Hematopoietic multipotent progenitor cell treated with erythropoietin and hydrocortisone succinate and interleukin-3 and kit ligand, for 15 days (in vitro differentiated cells): ENCODE measurements at regions not wholly inside any gene's neighbourhood (a gene's known extent, or its start where the extent isn't known, plus 50 kb on each side); places are given as distances from the start of the nearest gene placed in this dataset.

Experiments used
- DNase-seq: peaks from one replicate; pipeline ENCODE4 v3.0.0-alpha.2; 2015; ENCODE audit warnings: low spot score

DNA sequence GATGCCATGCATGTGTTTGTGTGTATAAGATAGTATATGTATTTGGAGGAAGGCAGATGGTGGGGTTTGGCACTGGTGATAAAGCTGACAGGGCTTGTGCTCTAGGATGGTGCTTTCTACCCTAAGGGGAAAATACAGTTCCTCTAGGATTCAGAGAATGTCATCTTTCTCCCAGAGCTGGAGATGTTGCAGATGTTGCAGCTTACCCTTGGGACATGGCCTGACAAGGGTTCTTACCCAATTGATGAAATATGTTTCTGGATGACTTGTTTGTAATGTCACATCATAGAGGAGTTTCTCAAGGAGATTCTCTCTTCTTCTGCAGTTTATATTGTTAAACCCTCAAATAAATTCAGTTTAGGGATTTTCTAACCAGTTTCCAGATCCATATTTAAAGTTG is 52.5 kb upstream of the PITX2 start:
- DNase-seq = no peak

DNA sequence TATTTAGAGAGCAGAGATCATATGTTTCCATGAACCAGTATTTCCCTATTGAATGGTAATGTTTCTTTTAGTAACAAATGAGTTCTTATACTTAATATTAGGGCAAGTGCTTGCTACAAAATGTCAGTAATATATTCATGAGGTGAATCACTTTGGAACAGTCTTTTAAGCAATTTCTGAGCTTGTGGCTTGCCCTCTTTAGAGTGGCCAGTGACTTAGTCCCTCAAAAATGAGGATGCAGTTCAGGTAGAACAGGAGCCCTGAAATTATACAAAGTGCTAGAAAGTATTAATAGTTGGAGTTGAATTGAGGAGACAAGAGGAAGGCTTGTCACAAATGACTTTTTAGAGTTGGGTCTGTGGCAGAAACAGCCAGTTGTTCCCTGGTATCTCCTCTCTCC is 53.4 kb upstream of the PITX2 start:
- DNase-seq = no peak

DNA sequence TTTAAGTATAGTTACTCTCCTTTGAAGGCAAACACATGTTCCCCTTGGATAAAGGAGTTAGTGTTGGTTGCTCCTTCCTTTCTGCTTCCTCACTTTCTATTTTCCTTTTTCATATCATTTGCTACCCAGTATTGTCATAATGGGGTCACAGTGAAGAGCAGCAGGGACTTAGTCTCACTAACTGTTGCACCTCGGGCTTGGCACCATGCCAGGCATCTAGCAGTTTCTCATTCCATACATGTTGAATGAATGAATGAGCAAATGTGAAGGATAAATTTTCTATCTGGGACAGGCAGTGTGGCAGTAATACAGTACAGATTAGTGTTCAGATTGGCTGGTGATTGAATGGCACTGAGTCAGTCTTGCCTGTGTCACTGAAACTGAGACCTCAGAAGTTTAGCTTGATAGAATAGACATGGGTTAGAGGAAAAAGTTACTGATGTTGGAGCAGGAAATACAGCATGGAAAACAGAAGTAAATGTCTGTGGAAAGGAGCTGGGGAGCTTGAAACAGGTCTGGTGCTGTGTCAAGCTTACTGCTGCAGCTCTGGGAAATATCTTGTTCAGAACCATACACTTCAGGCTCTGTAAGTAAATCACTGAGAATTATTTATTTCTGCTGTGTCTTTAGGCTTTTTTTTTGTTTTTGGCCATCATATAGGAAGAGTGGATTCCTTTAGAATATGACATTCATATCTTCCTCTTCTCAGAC is 55.8 kb upstream of the PITX2 start:
- no peak for DNase-seq

DNA sequence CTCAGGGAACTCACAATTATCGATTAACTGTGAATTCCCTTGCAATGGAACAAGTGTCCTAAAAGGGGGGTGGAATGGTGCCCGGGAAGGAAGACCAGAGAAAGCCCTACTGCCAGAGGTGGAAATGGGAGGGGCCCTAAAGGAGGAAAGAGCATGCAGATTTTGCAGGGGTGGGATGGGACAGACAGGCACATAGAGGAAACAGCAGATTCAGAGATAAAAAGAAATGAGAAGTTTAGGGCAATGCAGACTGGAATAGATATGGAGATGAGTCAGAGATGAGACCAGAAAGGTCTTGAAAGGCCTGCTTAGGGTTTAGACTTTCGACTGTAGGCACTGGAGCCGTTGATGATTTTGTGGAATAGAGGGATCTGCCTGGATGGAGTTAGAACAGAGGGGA is 57.4 kb upstream of the PITX2 start:
- no peak for DNase-seq

DNA sequence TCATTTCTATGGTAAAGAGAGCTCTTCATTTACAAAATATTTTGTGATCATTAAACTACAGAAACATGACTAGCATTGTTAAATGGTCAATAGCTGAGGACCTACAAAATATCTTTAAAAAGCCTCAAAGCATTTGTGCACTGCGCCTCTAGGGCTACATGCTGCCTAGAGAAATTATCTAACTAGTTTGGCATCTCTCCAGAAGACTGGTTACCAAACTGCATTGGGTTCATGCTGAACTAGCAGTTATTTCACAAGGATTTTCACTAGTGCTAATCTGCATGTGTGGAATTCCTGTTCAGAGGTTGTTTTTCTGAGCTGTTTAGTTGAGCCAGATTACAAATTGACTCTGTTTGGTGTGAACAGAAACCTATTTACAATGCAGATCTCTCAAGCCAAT is 58.5 kb upstream of the PITX2 start:
- DNase-seq = no peak

DNA sequence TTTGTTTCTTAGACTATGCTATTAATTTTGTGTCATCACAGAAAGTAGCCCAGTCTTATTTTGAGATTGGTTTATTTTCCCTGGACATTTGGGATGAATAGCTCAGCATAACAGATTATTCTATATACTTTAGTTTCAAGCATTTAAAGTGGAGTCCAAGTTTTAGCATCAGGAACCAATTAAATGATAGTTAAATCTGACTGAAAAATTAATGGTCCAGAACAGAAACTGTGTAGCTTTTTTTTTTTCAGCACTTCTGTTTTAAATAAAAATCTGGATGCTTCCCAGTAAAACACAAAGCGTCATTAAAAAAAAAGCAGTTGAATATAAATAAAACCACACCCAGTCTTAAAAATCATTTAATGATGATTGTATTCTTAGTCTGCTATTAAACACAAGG is 59.4 kb upstream of the PITX2 start:
- no peak for DNase-seq

DNA sequence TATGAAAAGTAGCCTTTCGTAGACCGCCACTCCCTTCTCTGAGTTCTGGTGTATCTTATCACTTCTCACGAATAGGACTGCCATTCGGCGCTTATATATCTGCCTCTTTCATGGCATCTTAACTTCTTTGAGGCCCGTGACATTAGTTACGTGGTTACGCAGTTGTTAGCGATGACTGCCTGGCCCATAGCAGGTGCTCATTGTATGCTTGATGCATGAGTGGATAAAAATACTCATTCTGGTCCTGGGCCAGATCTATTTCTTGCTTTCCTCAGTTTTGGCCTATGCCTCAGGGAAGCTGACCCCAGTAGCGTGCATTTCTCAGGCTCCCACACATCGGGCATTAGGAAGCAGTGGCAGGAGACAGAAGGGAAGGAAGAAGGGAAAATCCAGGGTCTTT is 60.7 kb upstream of the PITX2 start:
- no peak for DNase-seq

DNA sequence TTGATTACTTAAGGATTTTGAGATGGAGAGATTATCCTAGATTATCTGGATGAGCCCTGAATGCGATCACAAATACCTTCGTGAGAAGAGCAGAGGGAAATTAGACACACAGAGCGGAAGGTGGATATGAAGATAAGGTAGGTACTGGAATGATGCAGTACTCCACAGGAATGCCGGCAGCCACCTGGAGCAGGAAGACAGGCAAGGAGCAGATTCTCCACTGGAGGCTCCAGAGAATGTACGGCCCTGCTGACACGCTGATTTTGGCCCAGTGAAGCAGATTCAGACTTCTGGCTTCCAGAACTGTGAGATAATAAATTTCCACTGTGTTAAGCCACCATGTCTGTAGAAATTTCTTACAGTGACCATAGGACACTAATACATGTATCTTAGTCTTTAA is 79.4 kb upstream of the PITX2 start:
- DNase-seq = no peak

DNA sequence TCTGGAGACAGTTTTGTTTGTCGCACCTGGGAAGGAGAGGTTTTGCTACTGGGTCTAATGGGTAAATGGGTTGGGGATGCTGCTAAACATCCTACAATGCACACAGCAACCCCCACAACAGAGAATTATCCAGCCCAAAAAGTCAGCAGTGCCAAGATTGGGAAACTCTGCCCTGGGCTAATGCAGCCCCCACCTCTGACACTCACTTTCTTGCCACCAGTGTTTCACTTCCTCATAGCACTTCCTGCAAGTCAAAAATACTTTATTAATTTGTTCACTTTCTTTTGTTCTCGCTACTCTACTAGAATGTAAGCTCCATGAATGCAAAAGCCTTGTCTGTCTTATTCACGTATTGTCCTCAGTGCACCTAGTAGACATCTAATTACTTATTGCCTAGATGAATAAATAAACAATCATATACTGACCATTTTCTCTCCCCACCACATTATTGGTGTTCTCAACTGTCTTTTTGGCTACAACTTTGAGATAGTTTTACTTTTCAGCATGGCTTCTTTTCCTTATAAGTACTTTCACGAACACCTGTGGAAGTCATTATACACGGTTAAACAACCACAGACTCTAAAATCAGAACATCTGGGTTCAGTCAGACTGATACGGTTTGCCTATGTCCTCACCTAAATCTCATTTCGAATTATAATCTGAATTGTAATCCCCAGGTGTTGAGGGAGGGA is 82.0 kb upstream of the PITX2 start:
- no peak for DNase-seq

DNA sequence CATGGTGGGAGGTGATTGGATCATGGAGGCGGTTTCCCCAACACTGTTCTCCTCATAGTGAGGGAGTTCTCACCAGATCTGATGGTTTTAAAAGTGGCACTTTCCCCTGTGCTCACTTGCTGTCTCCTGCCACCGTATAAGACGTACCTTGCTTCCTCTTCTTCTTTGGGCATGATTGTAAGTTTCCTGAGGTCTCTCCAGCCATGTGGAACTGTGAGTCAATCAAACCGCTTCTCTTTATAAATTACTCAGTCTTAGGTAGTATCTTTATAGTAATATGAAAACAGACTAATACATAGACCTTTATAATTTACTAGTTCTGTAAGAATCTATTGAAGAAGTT is 82.5 kb upstream of the PITX2 start:
- DNase-seq = no peak

DNA sequence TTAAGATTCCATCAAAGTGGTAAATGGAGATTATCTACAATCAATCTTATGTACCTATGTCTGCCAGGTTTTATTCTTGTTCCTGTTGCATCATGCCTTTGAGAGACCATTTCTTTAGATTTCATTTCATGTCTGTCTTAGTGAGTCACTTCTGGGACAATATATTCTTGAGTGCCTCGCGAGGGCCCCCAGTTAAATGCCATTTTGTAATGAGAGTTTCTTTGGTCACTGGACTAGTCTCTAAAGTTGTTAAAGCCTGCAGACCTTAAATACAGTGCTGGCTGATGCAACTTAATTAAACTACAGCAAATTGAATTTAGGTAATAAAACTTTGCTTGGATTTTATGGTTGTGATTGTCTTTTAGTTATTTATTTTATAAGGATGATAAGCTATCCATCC is 87.2 kb upstream of the PITX2 start:
- DNase-seq = no peak

DNA sequence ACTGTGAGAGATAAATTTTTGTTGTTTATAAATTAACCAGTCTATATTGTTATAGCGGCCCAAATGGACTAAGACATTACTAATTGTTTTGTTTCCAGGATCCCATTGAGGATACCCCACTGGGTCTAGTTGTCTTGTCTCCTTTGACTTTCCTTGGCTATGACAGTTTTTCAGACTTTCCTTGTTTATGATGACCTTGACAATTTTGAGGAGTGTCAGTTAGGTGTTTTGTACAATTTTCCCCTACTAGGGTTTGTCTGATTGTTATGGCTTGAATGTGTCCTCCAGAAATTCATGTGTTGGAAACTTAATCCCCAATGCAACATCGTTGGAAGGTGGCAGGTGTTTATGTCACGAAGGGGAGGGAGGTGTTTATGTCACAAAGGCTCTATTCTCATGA is 89.6 kb upstream of the PITX2 start:
- DNase-seq = no peak

DNA sequence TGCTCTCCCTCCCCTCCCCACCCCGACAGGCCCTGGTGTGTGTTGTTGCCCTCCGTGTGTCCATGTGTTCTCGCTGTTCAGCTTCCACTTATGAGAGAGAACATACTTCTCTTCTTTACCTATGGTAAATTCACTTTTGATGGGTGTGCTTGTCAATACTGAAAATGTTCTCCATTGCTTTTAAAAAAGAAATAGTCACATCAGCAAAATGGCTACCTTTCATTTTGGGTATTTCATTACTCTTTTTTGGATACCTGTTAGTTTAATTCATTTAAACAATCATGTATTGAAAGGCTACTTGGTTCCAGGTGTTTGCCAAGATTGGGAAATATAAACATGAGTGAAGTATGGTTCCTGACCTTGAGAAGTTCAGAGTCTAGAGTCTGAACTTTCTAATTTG is 107.4 kb upstream of the PITX2 start:
- no peak for DNase-seq

DNA sequence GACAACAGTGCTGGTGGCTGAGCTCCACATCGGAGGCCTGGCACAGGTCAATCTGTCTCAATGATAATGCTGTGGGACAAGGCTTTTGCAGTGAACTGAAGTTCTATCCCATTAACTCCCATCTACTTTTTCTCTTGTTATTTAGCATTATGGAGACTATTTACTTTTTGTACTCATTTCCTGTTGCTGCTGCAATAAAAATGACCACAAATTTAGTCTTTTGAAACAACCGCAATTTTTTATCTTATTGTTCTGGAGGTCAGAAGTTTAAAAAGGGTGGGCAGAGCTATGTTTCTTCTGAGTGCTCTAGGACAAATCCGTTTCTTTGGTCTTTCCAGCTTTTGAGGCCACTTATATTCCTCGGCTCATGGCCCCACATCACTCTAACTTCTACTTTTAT is 111.0 kb upstream of the PITX2 start:
- no peak for DNase-seq

DNA sequence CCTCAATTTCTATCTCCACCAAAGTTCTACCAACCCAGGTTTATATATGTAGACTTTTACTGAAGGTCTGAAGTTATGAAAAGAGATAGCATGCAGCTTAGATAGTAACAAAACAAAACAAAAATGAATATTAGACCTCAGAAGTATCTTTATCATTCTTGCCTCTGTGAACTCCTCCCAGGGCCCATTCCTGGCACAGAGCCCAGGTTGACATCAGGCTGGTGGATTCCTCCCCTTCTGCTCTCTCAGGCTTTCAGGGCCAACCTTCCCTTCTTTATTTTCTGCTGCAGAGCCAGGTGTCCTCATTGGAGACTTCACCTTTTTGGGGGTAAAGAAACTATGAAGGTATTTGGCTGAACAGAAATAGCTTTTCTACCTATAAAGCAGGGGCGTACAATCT is 112.8 kb upstream of the PITX2 start:
- no peak for DNase-seq

DNA sequence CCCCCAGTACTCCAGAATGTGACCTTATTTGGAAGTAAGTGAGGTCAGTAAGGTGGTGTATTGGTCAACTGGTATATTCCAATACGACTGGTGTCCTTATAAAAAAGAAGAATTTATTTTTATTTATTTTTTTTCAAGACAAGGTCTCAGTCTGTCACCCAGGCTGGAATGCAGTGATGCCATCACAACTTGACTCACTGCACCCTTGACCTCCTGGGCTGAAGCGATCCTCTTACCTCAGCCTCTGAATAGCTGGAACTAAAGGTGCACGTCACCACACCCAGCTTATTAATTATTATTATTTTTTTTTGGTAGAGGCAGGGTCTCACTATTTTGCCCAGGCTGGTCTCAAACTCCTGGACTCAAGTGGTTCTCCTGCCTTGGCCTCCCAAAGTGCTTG is 115.1 kb upstream of the PITX2 start:
- no peak for DNase-seq

DNA sequence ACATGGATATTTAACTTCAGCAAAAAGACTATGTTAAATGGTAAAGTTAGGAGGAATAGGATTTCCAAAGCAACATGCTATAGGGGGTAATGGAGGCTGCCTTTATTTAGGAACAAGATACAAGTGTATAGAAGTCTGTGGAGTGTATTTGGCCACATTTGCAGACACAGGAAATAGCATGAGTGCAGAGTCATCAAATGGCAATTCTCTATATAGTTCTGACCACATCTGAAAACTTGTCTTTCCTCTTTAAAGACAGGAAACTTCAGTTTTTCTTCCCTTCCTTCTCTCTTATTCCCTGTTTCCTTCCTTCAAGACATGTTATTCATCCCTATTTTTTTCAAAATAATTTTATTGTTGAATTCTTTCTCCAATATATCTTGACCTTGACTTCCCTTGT is 119.3 kb upstream of the PITX2 start:
- DNase-seq = no peak

DNA sequence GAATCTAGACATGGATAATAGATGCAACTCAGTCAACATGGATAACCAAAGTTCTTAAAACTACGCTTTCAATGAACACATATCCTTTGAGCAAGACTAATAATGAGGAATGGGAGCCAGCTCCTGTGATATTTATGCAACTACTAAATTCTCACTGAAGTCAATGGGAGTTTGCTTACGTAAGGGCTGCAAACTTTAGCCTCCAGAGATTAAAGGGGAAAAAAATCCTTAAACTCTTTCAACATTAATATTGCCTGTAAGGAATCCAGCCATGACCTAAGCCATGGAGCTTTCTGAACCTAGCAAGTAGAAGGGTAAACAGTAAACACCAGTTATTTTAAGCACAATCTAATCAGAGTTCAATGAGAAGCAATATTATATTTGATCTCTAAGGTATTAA is 125.2 kb upstream of the PITX2 start:
- DNase-seq = no peak

DNA sequence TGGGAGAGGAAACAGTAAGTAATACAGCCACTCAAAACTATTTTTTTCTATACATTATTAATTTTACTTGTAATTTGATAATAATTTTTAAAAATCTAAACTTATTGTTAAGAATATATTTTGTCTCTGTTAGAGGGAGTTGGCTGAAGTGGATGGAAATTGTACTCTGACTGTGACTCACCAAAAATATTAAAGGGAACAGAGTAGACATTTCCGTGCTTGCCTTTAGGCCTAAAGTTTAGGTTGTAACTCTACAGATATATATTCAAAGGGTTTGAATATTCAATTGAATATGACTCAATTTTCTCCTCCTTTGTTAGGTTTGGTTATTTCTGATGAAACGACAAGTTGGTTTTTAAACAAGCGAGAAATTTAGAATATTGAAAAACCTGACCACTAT is 128.3 kb upstream of the PITX2 start:
- DNase-seq = no peak

DNA sequence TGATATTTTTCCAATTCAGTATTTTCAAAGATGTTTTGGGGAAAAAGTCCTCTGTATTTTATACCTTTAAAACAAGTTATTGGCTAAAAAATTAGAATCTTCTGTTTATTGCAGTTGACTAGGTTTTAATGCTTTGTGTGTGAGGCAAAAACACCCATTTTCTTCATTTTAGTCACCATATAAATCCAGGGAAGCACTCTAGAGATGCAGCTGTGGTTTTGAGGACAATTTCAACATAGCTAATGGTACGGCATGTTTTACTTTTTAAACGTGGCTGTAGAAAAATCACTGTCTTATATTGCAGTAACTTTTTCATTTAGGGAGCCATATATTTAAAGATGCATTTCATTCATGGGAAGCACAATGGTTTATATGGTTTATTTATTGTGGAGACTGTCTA is 129.1 kb upstream of the PITX2 start:
- DNase-seq = no peak

DNA sequence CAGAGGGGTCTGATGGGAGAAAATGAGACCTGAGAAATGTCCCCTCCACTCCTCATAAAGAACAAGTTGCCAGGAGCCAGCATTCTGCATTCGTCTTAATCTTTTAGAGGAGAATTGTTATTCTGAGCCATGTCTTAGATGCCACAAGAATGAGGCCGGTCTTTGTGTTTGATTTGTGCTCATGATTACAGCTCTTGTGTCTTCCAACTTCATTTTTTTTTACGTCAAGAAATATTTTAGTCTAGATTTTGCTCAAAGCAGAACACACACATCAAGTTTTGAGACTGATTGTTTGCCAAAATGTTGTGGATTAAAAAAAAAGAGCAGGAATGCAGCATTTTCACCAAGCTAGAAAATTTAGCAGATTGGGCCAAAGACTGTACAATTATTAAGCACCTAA is 130.6 kb upstream of the PITX2 start:
- DNase-seq = no peak

DNA sequence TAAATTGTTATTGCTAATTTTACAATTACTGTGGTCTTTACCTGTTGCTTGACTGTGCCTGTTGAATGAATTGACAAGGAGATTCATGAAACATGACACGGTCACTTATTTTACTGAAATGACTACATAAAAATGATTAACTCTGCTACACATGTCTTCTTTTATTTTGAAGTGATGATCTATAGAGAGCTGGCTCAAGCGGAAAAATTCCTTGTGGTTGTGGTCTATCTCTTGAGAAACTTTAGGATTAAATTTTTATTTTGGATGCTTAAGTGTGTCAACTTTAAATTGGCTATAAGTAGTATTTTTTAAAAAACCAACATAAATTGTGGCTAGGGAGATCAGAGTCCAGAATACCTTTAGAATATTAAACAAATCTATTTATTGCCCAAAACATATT is 131.8 kb upstream of the PITX2 start:
- no peak for DNase-seq

DNA sequence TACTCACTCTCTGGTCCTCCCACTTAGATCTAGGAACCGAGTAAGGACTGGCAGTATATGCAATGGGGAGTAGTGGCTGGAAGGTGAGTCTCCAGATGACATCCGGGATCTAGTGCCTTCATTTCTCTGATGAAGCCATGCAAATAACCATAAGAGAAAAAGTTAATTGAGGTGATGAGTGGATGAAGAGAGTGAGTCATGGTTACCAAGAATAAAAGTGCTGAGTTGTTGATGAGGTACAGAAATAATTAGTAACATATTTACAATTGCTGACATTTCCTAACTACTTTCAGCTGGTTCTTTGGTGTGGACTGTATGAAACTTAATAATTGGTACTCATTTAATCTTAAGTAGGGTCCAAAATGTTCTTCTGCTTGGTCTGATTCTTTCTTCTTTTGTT is 146.7 kb upstream of the PITX2 start:
- no peak for DNase-seq

DNA sequence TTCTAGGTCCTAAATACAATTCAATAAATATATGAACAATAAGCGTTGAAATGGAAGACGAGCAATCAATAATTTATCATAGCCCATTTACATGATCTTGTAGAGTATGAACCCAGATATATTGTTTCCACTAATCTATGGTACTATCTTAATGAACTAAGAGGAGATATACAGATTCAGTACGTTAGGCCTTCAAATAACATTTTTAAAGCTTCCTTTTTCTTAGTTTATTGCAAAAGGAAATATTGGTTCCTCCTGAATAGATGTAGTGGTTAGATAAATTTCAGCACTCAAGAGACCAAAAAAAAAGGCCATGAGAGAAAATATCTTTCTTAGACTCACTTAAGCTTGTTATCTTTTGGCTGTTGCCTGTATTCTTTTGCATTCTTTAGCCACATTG is 147.5 kb upstream of the PITX2 start:
- no peak for DNase-seq
